Loucy (cell line): ENCODE measurements at regions not wholly inside any gene's neighbourhood (a gene's known extent, or its start where the extent isn't known, plus 50 kb on each side); places are given as distances from the start of the nearest gene placed in this dataset.

Experiments used
- EZH2phosphoT487 ChIP-seq: fragments of 200-600 bp; IDR thresholded peaks from 2 replicates; pipeline ENCODE4 v1.6.1; 2018; ENCODE audit warnings: antibody characterized with exemption, mild to moderate bottlenecking, moderate library complexity, borderline replicate concordance
- TF ChIP-seq, protein P1 (sequence below): fragments of 200-600 bp; sonication (generic); conservative IDR thresholded peaks from 2 replicates; pipeline ENCODE4 v1.5.1; 2014; ENCODE audit warnings: mild to moderate bottlenecking, antibody characterized with exemption, low read length

GRCh38 chr20:56986476-56986875, 280.0 kb downstream of the BMP7 start:
- TF ChIP-seq, protein P1, sequence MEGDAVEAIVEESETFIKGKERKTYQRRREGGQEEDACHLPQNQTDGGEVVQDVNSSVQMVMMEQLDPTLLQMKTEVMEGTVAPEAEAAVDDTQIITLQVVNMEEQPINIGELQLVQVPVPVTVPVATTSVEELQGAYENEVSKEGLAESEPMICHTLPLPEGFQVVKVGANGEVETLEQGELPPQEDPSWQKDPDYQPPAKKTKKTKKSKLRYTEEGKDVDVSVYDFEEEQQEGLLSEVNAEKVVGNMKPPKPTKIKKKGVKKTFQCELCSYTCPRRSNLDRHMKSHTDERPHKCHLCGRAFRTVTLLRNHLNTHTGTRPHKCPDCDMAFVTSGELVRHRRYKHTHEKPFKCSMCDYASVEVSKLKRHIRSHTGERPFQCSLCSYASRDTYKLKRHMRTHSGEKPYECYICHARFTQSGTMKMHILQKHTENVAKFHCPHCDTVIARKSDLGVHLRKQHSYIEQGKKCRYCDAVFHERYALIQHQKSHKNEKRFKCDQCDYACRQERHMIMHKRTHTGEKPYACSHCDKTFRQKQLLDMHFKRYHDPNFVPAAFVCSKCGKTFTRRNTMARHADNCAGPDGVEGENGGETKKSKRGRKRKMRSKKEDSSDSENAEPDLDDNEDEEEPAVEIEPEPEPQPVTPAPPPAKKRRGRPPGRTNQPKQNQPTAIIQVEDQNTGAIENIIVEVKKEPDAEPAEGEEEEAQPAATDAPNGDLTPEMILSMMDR = no peak
- TF ChIP-seq EZH2phosphoT487 = no peak
